GM19324 (cell line): ENCODE measurements at regions not wholly inside any gene's neighbourhood (a gene's known extent, or its start where the extent isn't known, plus 50 kb on each side); places are given as distances from the start of the nearest gene placed in this dataset.

ENCODE experiments used
- ATAC-seq: cut with Tn5 transposase; IDR thresholded peaks from one replicate; pipeline ENCODE4 v1.9.1; 2021; ENCODE audit warnings: mild to moderate bottlenecking, moderate library complexity; ENCODE audit not compliant: unreplicated experiment, low FRiP score

GRCh38 chr5:31049936-31050704, 143.4 kb upstream of the CDH6 start:
- ATAC-seq, result no peak

GRCh38 chr5:31049461-31049860, 144.0 kb upstream of the CDH6 start:
- no peak for ATAC-seq

- no peak for ATAC-seq
Measured at GRCh38 chr5:31048282-31049270, 144.9 kb upstream of the CDH6 start.

GRCh38 chr5:31047621-31048020, 145.9 kb upstream of the CDH6 start:
- ATAC-seq, result no peak

GRCh38 chr5:31047007-31047406, 146.5 kb upstream of the CDH6 start:
- no peak for ATAC-seq

- no peak for ATAC-seq
Measured at GRCh38 chr5:31036411-31036810, 157.1 kb upstream of the CDH6 start.

GRCh38 chr5:31033295-31033694, 160.2 kb upstream of the CDH6 start:
- no peak for ATAC-seq

- ATAC-seq, result no peak
Measured at GRCh38 chr5:31029925-31030324, 163.6 kb upstream of the CDH6 start.

- ATAC-seq, result no peak
Measured at GRCh38 chr5:31027721-31028120, 165.8 kb upstream of the CDH6 start.

- no peak for ATAC-seq
Measured at GRCh38 chr5:31023105-31023504, 170.4 kb upstream of the CDH6 start.

- ATAC-seq, result no peak
Measured at GRCh38 chr5:31021181-31021624, 172.3 kb upstream of the CDH6 start.

GRCh38 chr5:31008231-31008630, 185.3 kb upstream of the CDH6 start:
- no peak for ATAC-seq

- no peak for ATAC-seq
Measured at GRCh38 chr5:31007672-31008071, 185.8 kb upstream of the CDH6 start.

GRCh38 chr5:31000287-31000686, 193.2 kb upstream of the CDH6 start:
- ATAC-seq, result no peak

- ATAC-seq, result no peak
Measured at GRCh38 chr5:30997681-30998080, 195.8 kb upstream of the CDH6 start.

- ATAC-seq, result no peak
Measured at GRCh38 chr5:30994902-30995301, 198.6 kb upstream of the CDH6 start.

- ATAC-seq, result no peak
Measured at GRCh38 chr5:30994176-30994575, 199.3 kb upstream of the CDH6 start.

- no peak for ATAC-seq
Measured at GRCh38 chr5:30991462-30991861, 202.0 kb upstream of the CDH6 start.

GRCh38 chr5:30981576-30981975, 211.9 kb upstream of the CDH6 start:
- ATAC-seq, result no peak

GRCh38 chr5:30968971-30969370, 224.5 kb upstream of the CDH6 start:
- no peak for ATAC-seq

- no peak for ATAC-seq
Measured at GRCh38 chr5:30960036-30960435, 233.4 kb upstream of the CDH6 start.
